K562 (cell line): ENCODE measurements at regions not wholly inside any gene's neighbourhood (a gene's known extent, or its start where the extent isn't known, plus 50 kb on each side); places are given as distances from the start of the nearest gene placed in this dataset.

Source experiments
- ATAC-seq: fragments of 200-7000 bp; cut with Tn5 transposase; 3 replicates; pipeline ENCODE4 v1.9.1; 2020; ENCODE audit warnings: moderate library complexity
- BruUV-seq: library from RNA; stranded (reverse); fragments of 400-500 nt; replicated peaks from 2 replicates; lab custom pipeline; 2021; lab: Mats Ljungman, UMichigan
- CTCF ChIA-PET: fragments of 300-600 bp; formaldehyde crosslinking; extraction: SDS; loops from one replicate; lab custom pipeline; 2021; ENCODE audit warnings: low intra/inter-chr PET ratio; lab: Yijun Ruan, JAX
- POLR2A ChIA-PET: fragments of 300-600, 350-650 bp; sonication (Branson Sonifier 250); formaldehyde crosslinking; extraction: SDS; loops from one replicate; lab custom pipeline; 2021; ENCODE audit warnings: antibody characterized with exemption, inconsistent platforms; lab: Yijun Ruan, JAX
- DNase-seq, 4 experiments: peaks; one replicate each; pipeline versions ENCODE4 v3.0.0 to v3.0.0-alpha.2; 2011 to 2018; ENCODE audit warnings: low spot score in 3 of 4, mixed read lengths in 3 of 4; ENCODE audit errors: extremely low read depth in 1 of 4
- FAIRE-seq: peaks from 2 replicates; lab custom pipeline; 2011; peaks lifted over from hg19 to GRCh38; lab: Jason Lieb, UNC
- H2AFZ ChIP-seq: 2 replicates; pipeline ENCODE4 v1.6.0; 2011; ENCODE audit warnings: low read depth, low read length, control low read depth, inconsistent platforms
- H3K27ac ChIP-seq: fragments of 200-600 bp; 3 replicates; pipeline ENCODE4 v1.8.0; 2011; ENCODE audit warnings: low read depth, mild to moderate bottlenecking, control low read depth, inconsistent platforms, low read length, moderate library complexity, mixed read lengths; ENCODE audit errors: extremely low read depth
- H3K27me3 ChIP-seq, 2 experiments: fragments of 300-600 bp in 1 of 2; 2 replicates in 1 of 2; 3 replicates in 1 of 2; pipeline versions ENCODE4 v1.6.0 to v1.8.0; 2011; ENCODE audit warnings: inconsistent platforms in 2 of 2, low read length in 2 of 2, mild to moderate bottlenecking in 1 of 2, mixed read lengths in 1 of 2, moderate library complexity in 1 of 2; ENCODE audit not compliant: control insufficient read depth in 2 of 2, insufficient read depth in 2 of 2
- H3K36me3 ChIP-seq: fragments of 300-600 bp; 3 replicates; pipeline ENCODE4 v1.8.0; 2011; ENCODE audit warnings: mild to moderate bottlenecking, low read length, inconsistent platforms; ENCODE audit not compliant: control insufficient read depth, insufficient read depth
- H3K4me1 ChIP-seq, 2 experiments: fragments of 200-600 bp in 1 of 2; replicated peaks in 1 of 2; 2 replicates in 1 of 2; 3 replicates in 1 of 2; pipeline versions ENCODE4 v1.5.1 to v1.8.0; 2011; ENCODE audit warnings: inconsistent platforms in 2 of 2, low read length in 2 of 2, mild to moderate bottlenecking in 1 of 2, mixed read lengths in 1 of 2, moderate library complexity in 1 of 2; ENCODE audit not compliant: control insufficient read depth in 2 of 2, insufficient read depth in 2 of 2
- H3K4me2 ChIP-seq: 2 replicates; pipeline ENCODE4 v1.6.1; 2011; ENCODE audit warnings: low read length, control low read depth, inconsistent platforms, mixed read lengths; ENCODE audit not compliant: insufficient read depth
- H3K4me3 ChIP-seq: fragments of 200-600 bp; sonication (generic), shearing (Covaris generic); 2 replicates; pipeline ENCODE4 v1.5.1; 2016; ENCODE audit warnings: control low read depth, inconsistent platforms
- H3K79me2 ChIP-seq: fragments of 200-600 bp; 3 replicates; pipeline ENCODE4 v1.8.0; 2011; ENCODE audit warnings: low read length, inconsistent platforms; ENCODE audit not compliant: control insufficient read depth, insufficient read depth
- H3K9ac ChIP-seq, 2 experiments: 2 replicates each; pipeline versions ENCODE4 v1.6.0 to v1.6.1; 2011; ENCODE audit warnings: low read depth in 2 of 2, low read length in 2 of 2, control low read depth in 1 of 2, inconsistent platforms in 1 of 2, mild to moderate bottlenecking in 1 of 2, mixed read lengths in 1 of 2; ENCODE audit not compliant: insufficient read depth in 1 of 2
- H3K9me1 ChIP-seq: one replicate; pipeline ENCODE4 v1.6.0; 2011; ENCODE audit warnings: inconsistent platforms, mild to moderate bottlenecking, low read length, moderate library complexity; ENCODE audit not compliant: control insufficient read depth, insufficient read depth
- H3K9me3 ChIP-seq: replicated peaks from 2 replicates; pipeline ENCODE4 v1.5.1; 2011; ENCODE audit warnings: low read depth, low read length, inconsistent platforms; ENCODE audit not compliant: control insufficient read depth, insufficient read depth
- H4K20me1 ChIP-seq: replicated peaks from 2 replicates; pipeline ENCODE4 v1.6.1; 2011; ENCODE audit warnings: low read length, inconsistent platforms, mixed read lengths; ENCODE audit not compliant: control insufficient read depth, insufficient read depth
- LARP7 ChIP-seq: fragments of 450-650 bp; IDR thresholded peaks from 2 replicates; pipeline ENCODE4 v1.6.1; 2016
- MBD2 ChIP-seq: sonication (generic); IDR thresholded peaks from 2 replicates; pipeline ENCODE4 v1.6.1; 2016; ENCODE audit warnings: low read depth, borderline replicate concordance
- PHB2 ChIP-seq: fragments of 450-650 bp; IDR thresholded peaks from 2 replicates; pipeline ENCODE4 v1.6.1; 2017; ENCODE audit warnings: low read depth
- SMARCA5 ChIP-seq: fragments of 450-650 bp; IDR thresholded peaks from 2 replicates; pipeline ENCODE4 v1.6.1; 2016
- ZNF184 ChIP-seq: sonication (generic); formaldehyde crosslinking; IDR thresholded peaks from 2 replicates; pipeline ENCODE4 v1.5.0; 2020; ENCODE audit warnings: missing genetic modification reagents
- in situ Hi-C: fragments of 300-500 bp; cut with MboI; formaldehyde crosslinking; loops from 4 replicates; pipeline ENCODE4 v1.15.0; 2018; ENCODE audit warnings: inconsistent platforms, mixed read lengths
- intact Hi-C: fragments of 100-400 bp; cut with micrococcal nuclease; formaldehyde crosslinking; loops from 2 replicates; pipeline ENCODE4 v1.14.2; 2022
- TF ChIP-seq, protein P1 (sequence below): sonication (generic); formaldehyde crosslinking; IDR thresholded peaks from 2 replicates; pipeline ENCODE4 v1.8.0; 2023; ENCODE audit warnings: missing genetic modification reagents, mild to moderate bottlenecking, borderline replicate concordance

DNA sequence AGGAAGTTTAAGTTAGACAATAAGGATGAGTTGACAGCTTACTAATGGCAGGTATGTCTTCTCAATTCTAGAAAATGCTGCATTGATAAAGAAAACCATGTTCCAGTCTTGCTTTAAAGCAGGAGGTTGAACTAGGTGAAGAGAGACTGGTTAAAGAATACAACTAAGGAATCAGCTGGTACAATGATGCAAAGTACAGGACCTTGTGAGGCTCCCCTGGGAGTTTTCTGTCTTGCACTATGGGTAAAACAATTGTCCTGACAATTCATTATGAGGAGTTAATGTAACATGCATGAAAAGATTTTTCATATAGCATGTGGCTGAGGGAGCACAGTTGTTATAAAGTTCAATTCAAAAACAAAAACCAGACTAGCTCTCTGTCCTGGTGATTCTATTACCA lies 157.2 kb downstream of the BMP2 start:
- Histone ChIP-seq H3K27ac (no peak overlapping the region), H3K79me2 (no peaks in the 10 kb centered on the region), H2AFZ (no peak overlapping the region), H3K4me1 (no peaks in the 10 kb centered on the region), H3K9me3 (no peaks in the 10 kb centered on the region), H3K4me2 (no peak overlapping the region), H3K36me3 (no peaks in the 10 kb centered on the region), H4K20me1 (no peaks in the 10 kb centered on the region), H3K9me1 (no peaks in the 10 kb centered on the region), H3K4me3 (no peak overlapping the region), H3K9ac (no peak overlapping the region)
- BruUV-seq, result no TSS peak
- in situ Hi-C loops, result no loop called here
- CTCF ChIA-PET, result no interaction called here
- no peak for FAIRE-seq
- TF ChIP-seq MBD2 (no peak), LARP7 (no peak), PHB2 (no peak), SMARCA5 (no peak), ZNF184 (CRISPR knock-in tag) (no peak)
- TF ChIP-seq, protein P1, sequence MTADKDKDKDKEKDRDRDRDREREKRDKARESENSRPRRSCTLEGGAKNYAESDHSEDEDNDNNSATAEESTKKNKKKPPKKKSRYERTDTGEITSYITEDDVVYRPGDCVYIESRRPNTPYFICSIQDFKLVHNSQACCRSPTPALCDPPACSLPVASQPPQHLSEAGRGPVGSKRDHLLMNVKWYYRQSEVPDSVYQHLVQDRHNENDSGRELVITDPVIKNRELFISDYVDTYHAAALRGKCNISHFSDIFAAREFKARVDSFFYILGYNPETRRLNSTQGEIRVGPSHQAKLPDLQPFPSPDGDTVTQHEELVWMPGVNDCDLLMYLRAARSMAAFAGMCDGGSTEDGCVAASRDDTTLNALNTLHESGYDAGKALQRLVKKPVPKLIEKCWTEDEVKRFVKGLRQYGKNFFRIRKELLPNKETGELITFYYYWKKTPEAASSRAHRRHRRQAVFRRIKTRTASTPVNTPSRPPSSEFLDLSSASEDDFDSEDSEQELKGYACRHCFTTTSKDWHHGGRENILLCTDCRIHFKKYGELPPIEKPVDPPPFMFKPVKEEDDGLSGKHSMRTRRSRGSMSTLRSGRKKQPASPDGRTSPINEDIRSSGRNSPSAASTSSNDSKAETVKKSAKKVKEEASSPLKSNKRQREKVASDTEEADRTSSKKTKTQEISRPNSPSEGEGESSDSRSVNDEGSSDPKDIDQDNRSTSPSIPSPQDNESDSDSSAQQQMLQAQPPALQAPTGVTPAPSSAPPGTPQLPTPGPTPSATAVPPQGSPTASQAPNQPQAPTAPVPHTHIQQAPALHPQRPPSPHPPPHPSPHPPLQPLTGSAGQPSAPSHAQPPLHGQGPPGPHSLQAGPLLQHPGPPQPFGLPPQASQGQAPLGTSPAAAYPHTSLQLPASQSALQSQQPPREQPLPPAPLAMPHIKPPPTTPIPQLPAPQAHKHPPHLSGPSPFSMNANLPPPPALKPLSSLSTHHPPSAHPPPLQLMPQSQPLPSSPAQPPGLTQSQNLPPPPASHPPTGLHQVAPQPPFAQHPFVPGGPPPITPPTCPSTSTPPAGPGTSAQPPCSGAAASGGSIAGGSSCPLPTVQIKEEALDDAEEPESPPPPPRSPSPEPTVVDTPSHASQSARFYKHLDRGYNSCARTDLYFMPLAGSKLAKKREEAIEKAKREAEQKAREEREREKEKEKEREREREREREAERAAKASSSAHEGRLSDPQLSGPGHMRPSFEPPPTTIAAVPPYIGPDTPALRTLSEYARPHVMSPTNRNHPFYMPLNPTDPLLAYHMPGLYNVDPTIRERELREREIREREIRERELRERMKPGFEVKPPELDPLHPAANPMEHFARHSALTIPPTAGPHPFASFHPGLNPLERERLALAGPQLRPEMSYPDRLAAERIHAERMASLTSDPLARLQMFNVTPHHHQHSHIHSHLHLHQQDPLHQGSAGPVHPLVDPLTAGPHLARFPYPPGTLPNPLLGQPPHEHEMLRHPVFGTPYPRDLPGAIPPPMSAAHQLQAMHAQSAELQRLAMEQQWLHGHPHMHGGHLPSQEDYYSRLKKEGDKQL, result no peak
- TF ChIP-seq, all 486 proteins: peak for 0
- ATAC-seq (no peak), DNase-seq (no peak)
- intact Hi-C loops, result no loop called here
- POLR2A ChIA-PET, result no interaction called here
- no peaks in the 10 kb centered on the region for H3K27me3 ChIP-seq
